Stimulated activated CD8-positive, alpha-beta memory T cell treated with anti-CD3 and anti-CD28 coated beads, Interleukin-2, amount 100 ng/mL, for 1 hour (primary cell): ENCODE measurements at regions not wholly inside any gene's neighbourhood (a gene's known extent, or its start where the extent isn't known, plus 50 kb on each side); places are given as distances from the start of the nearest gene placed in this dataset.

Experiments
- DNase-seq, 2 donors: peaks; one replicate each; pipeline ENCODE4 v3.0.0-alpha.2; 2020; ENCODE audit warnings: low read depth in 2 of 2

DNA sequence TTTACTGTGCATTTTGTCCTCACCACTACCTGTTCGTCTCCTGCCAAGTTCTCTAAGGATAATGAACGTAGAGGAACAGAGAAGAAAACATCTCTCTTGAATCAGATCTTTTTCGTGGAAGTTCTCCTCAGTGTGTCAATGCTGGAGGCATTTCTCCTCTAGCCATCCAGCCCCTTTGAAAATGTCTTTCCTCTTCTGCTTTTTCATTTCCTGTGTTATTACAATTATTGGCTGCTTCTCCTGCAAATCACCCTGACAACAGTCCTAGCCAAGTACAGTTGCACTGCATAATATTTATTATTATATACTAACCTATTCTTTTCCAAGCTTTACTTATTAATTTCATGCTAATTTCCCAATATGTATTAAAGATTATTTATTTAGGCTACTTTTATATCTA is 61.8 kb upstream of the TRPM3 start:
- DNase-seq, result no peak

- DNase-seq, result no peak
Observed at GRCh38 chr9:71179183-71179582, 57.8 kb upstream of the TRPM3 start.

GRCh38 chr9:71177901-71178300 is 56.5 kb upstream of the TRPM3 start:
- DNase-seq, result no peak

DNA sequence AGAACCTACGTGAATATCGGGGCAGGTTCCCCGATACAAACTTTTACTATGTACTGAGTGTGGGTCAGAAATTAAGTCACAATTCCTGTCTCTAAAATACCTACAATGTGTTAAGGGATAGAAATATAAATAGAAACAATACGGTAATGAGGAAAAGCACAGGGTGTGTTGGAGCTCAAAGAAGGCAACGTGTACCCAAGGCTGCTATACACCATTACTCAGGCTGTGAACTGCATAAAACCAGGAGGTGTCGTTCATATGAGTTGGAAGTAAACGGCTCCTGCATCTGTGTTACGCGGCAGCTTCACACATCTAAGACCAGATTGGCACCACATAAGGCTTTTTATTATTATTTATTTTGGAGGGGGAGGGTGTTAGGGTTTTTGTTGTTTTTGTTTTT is 50.1 kb upstream of the TRPM3 start:
- DNase-seq, result no peak
